ENCODE measurements at regions not wholly inside any gene's neighbourhood (a gene's known extent, or its start where the extent isn't known, plus 50 kb on each side); places are given as distances from the start of the nearest gene placed in this dataset.
"Not testable (repeated sequence)": the region's sequence is repeated elsewhere in the genome, so short reads cannot be mapped to it uniquely, and the experiment has no call there.

- DNase-seq (ENCODE audit: low read depth in 2 of 2), result no peak
These were observed 120.1 kb upstream of the SLC30A5 start for GRCh38 chr5:68973696-68974095.

- no peak for DNase-seq (ENCODE audit: low read depth in 2 of 2)
These were observed 110.8 kb upstream of the SLC30A5 start for GRCh38 chr5:68983043-68983442.

DNA sequence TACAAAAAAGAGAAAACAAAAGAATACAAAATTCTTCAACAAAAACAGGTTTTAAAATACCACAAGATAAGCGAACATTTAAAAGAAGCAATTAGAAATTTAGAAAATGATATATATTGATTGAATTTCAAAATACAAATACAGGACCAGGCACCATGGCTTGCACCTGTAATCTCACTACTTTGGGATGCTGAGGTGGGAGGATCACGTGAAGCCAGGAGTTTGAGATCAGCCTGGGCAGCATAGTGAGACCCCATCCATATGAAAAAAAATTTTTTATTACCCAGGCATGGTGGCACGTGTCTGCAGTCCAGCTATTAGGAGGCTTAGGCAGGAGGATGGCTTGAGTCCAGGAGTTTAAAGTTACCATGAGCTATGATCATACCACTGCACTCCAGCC is 109.9 kb upstream of the SLC30A5 start:
- no peak for DNase-seq (ENCODE audit: low read depth in 2 of 2)

DNA sequence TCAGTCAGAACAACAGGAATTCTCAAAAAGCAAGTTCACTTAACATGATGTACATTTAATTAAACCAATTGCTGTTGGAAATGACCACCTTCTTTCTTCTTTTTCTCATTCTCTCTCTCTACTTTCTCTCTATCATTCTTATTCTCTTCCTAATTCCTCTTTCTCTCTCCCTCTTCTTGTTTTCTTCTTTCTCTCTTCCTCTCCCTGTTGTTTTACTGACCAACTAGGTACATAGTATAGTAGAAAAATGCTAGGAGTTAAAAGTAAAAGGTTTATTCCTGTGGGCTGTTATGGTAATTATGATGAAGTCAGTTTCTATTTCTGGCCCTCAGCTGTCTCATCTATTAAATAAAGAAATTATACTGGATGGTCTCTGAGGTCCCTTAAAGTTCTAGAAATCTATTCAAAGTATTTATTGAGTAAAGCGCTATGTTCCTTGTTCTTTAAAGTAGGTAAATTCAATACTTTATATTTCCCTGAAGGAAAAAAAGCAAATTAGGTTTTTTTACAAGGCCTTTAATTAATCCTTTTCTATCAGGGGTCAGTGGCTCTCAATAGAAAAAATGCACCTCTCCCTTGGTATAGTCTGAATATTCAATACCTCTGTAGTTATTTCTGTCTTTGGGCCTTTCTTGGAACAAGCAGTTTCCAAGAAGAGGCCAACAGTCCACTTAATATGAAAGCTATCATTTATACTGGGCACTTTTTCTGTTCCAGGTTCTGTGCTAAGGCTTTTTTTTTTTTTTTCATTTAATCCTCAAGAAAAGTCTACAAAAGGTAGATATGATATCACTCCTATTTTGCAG is 102.3 kb upstream of the SLC30A5 start:
- no peak for DNase-seq (ENCODE audit: low read depth in 2 of 2)

DNA sequence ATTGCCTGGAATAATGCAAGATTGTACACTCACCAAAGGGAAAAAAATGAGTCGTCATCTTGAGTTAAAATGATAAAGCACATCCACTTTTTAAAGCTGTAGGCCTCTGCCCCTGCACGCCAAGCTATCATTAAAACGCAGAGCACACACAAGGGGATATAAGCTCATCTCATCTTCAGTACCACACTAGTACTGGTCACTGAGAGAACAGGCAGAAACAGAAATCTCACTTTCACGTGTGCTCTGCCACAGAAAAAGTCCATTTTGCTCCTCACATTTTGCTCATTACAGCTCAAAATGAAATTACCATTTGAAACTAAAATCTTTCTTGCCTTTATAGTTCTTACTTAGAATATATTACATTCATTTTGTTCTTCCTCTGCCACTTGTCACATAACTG is 99.2 kb upstream of the SLC30A5 start:
- no peak for DNase-seq (ENCODE audit: low read depth in 2 of 2)

GRCh38 chr5:68995845-68996545 is 97.8 kb upstream of the SLC30A5 start:
- DNase-seq (ENCODE audit: low read depth in 2 of 2), result no peak

- DNase-seq (ENCODE audit: low read depth in 2 of 2), result no peak
These were observed 94.6 kb upstream of the SLC30A5 start for GRCh38 chr5:68999181-68999580.

GRCh38 chr5:69000216-69000919 is 93.4 kb upstream of the SLC30A5 start:
- no peak for DNase-seq (ENCODE audit: low read depth in 2 of 2)

- no peak for DNase-seq (ENCODE audit: low read depth in 2 of 2)
These were observed 92.9 kb upstream of the SLC30A5 start for GRCh38 chr5:69000949-69001348.

- DNase-seq (ENCODE audit: low read depth in 2 of 2), result no peak
These were observed 92.2 kb upstream of the SLC30A5 start for GRCh38 chr5:69001627-69002026.

- DNase-seq (ENCODE audit: low read depth in 2 of 2), result no peak
These were observed 89.7 kb upstream of the SLC30A5 start for GRCh38 chr5:69004127-69004526.

DNA sequence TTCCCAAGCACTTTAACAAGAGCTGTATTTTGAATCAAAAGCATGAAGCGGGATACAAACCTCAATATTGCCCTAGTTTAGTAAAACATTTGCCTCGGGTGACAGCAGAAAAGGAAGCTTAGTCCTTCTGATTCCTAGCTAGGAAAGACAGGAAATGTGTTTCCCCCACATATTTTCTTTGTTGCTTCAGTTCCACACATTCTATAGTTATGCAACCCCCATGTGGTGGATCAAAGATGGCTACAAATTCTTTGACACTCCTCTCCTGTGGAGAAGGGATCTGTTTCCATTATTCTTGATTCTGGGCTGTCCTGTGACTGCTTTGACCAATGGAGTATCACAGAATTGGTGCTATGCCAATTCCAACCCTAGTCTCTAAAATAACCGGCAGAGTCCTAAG is 89.1 kb upstream of the SLC30A5 start:
- DNase-seq (ENCODE audit: low read depth in 2 of 2), result no peak

DNA sequence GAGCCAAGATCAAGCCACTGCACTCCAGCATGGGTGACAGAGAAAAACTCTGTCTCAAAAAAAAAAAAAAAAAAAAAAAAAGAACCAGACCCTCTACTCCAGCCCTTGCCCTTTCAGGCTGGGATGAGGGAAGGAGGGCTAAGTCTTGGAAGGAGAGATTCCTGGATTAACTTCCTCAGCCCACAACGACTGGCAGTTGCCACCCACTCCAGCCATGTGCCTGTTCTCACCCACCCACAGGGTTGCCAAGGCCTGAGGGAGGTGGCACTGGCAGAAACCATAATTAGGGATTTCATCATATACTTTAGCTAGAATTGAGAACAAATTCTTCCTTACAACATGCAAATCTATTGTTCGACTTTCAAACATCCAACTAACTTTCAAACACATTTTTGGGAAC is 87.8 kb upstream of the SLC30A5 start:
- no peak for DNase-seq (ENCODE audit: low read depth in 2 of 2)

- DNase-seq (ENCODE audit: low read depth in 2 of 2), result no peak
These were observed 86.7 kb upstream of the SLC30A5 start for GRCh38 chr5:69007163-69007562.

- DNase-seq (ENCODE audit: low read depth in 2 of 2), result peak; percentile 60 to 71
These were observed 86.0 kb upstream of the SLC30A5 start for GRCh38 chr5:69007726-69008368.

GRCh38 chr5:69010476-69010875 is 83.3 kb upstream of the SLC30A5 start:
- DNase-seq (ENCODE audit: low read depth in 2 of 2), result no peak

GRCh38 chr5:69011910-69012309 is 81.9 kb upstream of the SLC30A5 start:
- no peak for DNase-seq (ENCODE audit: low read depth in 2 of 2)

DNA sequence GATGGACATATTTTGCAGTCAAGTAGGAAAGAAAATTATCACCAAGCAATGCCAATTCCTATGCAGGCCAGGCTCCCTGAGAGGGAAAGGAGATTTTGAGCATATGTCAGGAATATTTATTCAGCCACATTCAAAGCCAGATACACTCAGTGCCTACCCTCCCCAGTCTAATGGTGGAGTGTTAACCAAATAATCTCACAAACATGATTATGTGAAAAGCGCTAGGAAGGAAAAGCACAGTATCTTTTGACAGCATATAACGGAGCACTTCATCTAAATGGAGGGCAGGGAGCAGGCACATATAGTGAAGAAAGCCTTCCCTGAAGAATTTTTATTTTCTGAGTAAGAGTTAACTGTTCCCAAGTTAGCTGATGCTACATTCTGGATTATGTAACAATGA is 80.3 kb upstream of the SLC30A5 start:
- DNase-seq (ENCODE audit: low read depth in 2 of 2), result no peak

GRCh38 chr5:69014007-69014406 is 79.8 kb upstream of the SLC30A5 start:
- DNase-seq (ENCODE audit: low read depth in 2 of 2), result not testable (repeated sequence)

DNA sequence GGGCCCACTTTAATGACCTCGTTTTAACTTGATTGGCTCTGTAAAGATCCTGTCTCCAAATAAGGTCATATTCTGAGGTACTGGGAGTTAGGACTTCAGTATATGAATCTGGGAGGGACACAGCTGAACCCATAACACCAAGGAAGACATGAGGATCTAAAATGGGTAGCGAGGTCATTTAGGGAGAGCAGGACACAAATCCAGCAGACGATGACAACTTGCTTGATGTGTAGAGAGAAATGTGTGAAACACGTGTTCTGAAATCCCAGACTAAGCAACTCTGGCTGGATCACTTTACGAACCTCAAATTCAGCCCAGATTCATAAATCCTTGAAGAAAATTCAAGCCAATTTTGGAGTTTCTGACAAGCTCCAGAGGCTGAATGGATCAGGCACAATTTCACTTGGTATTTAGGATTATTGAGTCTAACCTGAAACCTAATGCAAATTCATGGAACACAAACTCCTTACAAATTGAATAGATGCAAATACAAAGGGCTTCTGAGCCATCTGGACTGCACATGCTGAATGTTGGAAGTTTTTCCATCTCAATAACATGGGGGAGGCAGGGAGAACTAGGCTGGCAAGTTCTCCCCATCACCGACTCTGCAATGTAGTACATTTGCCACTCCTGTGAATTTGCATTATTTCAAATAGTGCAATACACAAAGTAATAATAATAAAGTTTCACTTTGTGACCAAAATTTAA is 74.0 kb upstream of the SLC30A5 start:
- no peak for DNase-seq (ENCODE audit: low read depth in 2 of 2)

- peak in 1 of 2 donors; percentile 2 for DNase-seq (ENCODE audit: low read depth in 2 of 2)
These were observed 69.6 kb upstream of the SLC30A5 start for GRCh38 chr5:69024241-69024651.

- no peak for DNase-seq (ENCODE audit: low read depth in 2 of 2)
These were observed 64.5 kb upstream of the SLC30A5 start for GRCh38 chr5:69029292-69029691.

Data from stimulated activated CD4-positive, alpha-beta T cell treated with anti-CD3 and anti-CD28 coated beads, Interleukin-4, amount 100 ng/mL, for 48 hours (primary cell).